Daoy (cell line): ENCODE measurements at regions not wholly inside any gene's neighbourhood (a gene's known extent, or its start where the extent isn't known, plus 50 kb on each side); places are given as distances from the start of the nearest gene placed in this dataset.

ENCODE experiments used
- DNase-seq: peaks from one replicate; pipeline ENCODE4 v3.0.0-alpha.2; 2015; ENCODE audit warnings: low read depth

DNA sequence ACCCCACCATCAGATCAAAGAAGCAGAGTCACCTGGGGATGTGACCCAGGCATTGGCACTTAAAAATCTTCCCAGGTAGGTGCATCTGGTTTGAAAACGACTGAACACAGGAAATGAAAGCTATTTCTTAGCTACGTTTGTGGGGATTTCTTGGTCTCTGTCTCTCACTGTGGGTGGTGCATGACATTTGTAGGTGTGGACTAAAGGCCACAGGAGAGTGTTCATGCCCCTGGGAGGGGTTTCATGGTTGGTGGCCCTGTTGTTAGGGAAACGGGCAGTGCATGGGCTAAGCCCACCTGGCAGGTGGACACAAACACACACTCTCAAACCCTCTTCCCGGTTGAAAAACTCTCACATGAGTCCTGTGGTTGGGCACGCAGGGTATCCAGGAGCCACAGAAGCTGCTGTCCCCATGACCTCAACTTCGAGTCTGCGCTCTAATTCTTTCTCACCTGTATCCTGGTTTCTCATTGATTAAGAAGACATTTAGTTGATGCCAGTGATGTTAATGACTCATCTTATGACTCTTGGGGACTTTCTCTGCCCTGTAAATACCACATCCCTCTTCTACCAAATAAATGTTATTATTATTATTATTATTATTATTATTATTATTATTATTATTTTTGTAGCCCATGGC lies 119.4 kb downstream of the MRPS6 start:
- DNase-seq = no peak

- no peak for DNase-seq
Observed at GRCh38 chr21:34195335-34195734, 122.0 kb downstream of the MRPS6 start.

DNA sequence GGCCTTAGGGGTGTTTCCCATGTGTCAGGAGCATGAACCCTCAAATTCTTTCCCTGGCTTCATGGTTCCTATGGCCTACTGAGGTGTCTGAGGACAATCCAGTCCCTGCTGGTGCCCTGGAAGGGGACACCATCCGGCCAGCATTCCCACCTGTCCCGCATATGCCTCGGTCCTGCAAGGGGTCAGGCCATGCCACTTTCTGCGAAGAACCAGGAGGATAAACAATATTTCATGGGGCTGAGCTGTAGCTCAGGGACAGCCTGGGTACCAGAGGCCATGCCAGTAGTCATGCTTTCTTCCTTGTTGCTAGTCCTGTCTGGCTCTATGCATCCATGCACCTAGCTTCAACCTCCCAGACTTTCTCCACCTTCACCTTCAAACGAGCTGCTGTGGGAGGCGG lies 123.6 kb downstream of the MRPS6 start:
- no peak for DNase-seq

- DNase-seq = no peak
Observed at GRCh38 chr21:34197561-34197960, 124.2 kb downstream of the MRPS6 start.

GRCh38 chr21:34198231-34199120 lies 125.1 kb downstream of the MRPS6 start:
- DNase-seq = no peak

GRCh38 chr21:34199121-34199910 lies 125.9 kb downstream of the MRPS6 start:
- no peak for DNase-seq

- DNase-seq = no peak
Observed at GRCh38 chr21:34200288-34200905, 127.0 kb downstream of the MRPS6 start.

DNA sequence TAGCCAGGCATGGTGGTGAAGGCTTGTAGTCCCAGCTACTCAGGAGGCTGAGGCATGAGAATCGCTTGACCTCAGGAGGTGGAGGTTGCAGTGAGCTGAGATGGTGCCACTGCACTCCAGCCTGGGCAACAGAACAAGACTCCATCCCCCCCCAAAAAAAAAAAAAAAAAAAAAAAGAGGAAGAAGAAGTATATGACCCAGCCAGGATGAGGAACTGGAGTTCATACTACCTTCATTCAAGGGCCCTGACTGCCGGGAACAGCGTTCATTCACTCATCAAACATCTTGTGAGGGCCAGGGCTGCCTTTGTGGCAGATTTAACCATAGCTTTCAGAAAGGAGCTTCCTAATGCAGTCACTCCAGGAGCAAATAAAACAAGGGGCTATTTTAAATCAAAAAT lies 127.6 kb downstream of the MRPS6 start:
- DNase-seq = no peak

GRCh38 chr21:34201481-34201858 lies 128.1 kb downstream of the MRPS6 start:
- DNase-seq = no peak

DNA sequence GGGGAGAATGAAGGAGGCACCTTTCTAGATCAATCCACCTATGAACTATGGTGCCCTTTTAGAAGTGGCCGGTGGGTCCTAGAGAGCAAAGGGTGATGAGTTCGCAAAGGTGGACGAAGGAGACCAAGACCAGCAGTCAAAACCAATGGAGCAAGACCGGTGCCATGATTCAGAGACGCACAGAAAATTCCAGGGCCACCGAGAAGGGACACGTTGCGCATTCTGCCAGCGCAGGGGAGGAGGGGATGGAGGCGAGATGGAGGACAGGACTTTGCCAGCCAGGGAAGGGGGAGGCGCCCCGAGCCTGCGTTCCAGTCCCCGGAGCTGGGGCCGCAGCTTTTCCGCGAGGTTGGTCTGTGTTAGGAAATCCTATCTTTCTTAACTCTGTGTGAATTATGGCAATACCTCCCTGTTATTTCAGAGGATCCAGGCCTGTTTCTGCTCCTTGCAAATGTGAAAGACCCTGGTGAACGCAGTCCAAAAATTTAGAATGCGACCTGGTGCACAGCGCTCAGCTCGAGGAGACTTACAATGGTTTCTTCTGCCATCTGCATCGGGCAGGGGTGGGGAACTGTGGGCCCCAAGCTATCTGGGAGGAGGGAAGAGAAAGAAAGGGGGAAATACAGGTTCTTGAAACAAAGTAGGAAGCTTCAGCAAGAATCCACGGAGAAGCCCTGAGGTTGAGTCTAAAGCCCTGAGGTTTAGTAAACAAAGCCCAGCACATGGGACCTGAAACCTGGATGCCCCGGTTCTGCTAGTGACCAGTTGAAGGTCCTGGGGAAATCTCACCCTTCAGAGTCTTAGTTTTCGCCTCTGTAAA lies 129.4 kb downstream of the MRPS6 start:
- DNase-seq = no peak

DNA sequence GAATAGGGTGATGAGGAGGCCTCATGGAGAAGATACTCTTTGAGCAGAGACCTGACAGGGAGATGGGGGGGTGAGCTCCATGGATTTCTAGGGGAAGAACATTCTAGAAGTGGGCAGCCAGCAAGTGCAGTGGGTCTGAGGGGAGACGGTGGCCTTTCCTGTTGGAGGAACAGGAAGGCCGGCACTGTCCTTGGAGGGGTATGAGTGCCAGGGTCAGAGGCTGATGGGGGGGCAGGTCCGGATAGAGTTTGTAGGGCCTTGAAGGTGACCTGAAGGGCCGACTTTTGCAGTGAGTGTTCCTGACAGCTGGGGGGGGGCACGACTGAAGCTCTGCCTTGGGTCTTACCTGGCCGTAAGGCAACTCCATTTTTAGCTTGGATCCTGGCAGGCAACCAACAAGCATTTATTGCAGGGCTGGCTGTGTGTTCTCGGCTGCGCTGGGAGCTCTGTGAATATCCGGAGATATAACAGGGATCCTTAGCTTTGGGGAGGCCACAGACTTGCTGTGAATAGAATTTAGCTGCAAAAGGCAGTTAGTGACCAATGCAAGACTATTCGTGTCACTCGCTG lies 130.6 kb downstream of the MRPS6 start:
- DNase-seq = no peak

DNA sequence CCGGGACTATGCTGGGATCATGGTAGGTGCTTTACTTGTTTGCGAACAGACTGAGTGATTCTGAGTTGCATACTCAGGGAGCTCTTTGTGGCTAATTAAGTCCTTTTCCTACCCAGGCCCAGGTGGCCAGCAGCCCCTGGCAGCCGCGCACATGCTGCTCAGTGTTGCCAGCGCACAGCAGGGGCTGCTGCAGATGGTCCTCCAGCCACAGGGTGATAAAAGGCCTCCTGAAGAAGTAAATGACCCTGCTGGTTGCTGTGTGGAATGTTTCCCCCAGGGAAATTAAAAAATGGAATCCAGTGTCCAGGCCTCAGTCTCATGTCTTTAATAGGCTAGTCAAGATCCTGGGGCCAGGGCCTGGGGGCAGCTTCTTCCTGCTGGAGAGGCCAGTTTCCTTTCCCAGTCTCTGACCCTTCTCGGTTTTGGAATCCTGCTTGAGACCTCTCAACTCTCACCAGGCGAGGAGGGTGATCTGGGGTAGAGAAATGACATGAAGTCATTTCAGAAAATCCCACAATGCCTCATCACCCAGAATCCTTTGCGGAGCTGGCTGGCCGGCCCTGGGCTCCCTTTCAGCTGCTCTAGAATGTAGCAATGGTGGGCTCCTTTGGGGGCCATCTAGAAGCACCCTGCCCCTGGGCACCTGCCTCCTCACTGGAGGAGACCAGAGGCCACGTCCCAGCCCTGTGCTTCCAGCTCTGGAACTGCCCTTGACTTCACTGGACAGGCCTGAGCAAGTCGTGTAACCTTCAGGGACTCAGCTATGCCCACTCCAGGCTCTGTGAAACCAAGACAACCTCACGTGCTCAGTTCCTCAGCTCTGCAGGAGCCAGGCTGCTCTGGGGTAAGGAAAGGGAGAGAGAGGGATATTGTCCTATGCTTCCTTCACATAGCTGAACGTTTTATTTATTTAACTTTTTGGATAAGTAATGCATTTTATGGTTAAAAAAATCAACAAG lies 131.4 kb downstream of the MRPS6 start:
- DNase-seq = no peak

- DNase-seq = no peak
Observed at GRCh38 chr21:34205811-34206571, 132.6 kb downstream of the MRPS6 start.

GRCh38 chr21:34213959-34214358 lies 140.6 kb downstream of the MRPS6 start:
- no peak for DNase-seq

- no peak for DNase-seq
Observed at GRCh38 chr21:34215501-34215900, 142.1 kb downstream of the MRPS6 start.

DNA sequence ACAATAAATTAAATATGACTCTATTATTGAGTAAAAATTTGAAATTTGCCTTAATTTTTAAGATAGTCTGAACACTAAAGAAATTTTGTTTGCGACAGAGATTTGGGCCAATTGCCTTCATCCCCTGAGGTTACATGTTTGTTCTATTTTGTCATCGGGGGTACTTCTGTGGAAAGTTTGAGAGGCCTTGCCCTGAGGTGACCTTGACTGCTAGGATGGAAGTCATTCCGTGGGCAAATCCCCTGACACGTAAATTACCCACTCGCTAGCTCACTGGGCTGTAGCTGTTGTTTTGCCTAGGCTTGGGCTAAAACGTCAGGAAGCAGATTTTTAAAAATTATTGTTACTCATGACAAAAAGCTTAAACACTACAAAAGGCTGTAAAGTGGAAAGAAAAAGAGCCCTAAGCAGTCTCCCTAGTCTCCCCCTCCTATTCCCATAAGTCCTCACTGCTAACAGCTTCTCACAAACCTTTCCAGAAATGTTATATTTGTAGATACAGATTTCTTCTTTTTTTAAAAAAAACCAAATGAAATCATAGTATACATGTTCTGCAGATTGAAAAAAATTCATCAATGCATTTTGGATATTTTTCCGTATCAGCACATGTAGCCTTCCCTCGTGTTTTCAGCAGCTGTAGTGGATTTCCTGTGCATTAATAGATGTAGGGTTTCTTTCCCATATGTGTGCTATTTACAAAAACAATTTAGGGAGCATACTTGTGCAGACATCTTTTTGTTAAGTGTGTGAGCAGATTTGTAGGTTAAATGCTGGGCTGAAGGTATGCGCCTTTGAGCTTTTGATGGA lies 142.7 kb downstream of the MRPS6 start:
- DNase-seq = no peak

DNA sequence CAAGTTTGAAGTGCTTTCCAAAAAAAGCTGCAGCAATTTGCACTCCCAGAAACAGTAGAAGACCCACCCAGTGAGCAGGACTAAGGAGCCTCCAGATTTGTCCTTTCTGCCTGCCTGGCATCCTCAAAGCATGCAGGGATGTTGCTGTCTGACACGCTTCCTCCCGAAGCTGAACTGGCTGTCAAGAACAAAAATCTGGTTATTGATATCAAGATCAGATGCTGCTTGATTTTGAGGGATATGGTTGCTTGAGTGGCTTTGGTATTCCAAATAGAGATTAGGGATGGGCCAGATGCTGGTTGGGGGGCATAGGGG lies 143.3 kb downstream of the MRPS6 start:
- no peak for DNase-seq

DNA sequence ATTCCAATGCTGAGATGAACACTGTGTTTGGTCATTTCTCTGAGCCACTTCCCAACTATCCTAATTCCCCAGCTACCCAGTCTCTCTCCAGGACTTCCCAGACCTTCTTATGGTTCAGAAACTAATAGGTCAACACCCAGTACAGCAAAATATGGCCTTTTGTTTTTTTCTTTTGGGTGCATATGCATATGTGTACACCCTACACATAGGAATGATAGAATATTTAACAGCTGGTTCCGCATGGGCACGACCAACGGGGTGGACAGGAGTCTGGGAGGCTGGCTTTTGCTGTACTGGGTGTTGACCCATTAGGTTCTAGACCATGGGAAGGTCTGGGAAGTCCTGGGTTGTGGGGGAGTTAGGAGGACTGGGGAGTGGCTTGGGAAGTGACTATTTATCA lies 143.9 kb downstream of the MRPS6 start:
- no peak for DNase-seq
